Tibial nerve (tissue), 4 donors: ENCODE measurements at regions not wholly inside any gene's neighbourhood (a gene's known extent, or its start where the extent isn't known, plus 50 kb on each side); places are given as distances from the start of the nearest gene placed in this dataset.

Experiments used
- DNase-seq, 2 donors: peaks; one replicate each; pipeline ENCODE4 v3.0.0-alpha.2; 2019; ENCODE audit warnings: low spot score in 2 of 2
- H3K27ac ChIP-seq, 4 donors: fragments of 200-600 bp; sonication (generic) in 3 of 4; one replicate each; pipeline ENCODE4 v1.5.1; 2017 to 2019; ENCODE audit warnings: mild to moderate bottlenecking in 1 of 4
- H3K27me3 ChIP-seq, 2 donors: fragments of 200-600 bp; sonication (generic) in 1 of 2; one replicate each; pipeline versions ENCODE4 v1.5.1 to v1.6.0; 2017 to 2019
- H3K36me3 ChIP-seq, 3 donors: fragments of 200-600 bp; sonication (generic); one replicate each; pipeline ENCODE4 v1.5.1; 2018 to 2019
- H3K4me1 ChIP-seq, 4 donors: fragments of 200-600 bp; sonication (generic) in 3 of 4; one replicate each; pipeline ENCODE4 v1.5.1; 2017 to 2019
- H3K4me3 ChIP-seq, 4 donors: fragments of 200-600 bp; sonication (generic) in 3 of 4; one replicate each; pipeline ENCODE4 v1.5.1; 2017 to 2019; ENCODE audit warnings: mild to moderate bottlenecking in 1 of 4, moderate library complexity in 1 of 4
- H3K9me3 ChIP-seq, 4 donors: fragments of 200-600 bp; sonication (generic) in 3 of 4; one replicate each; pipeline ENCODE4 v1.5.1; 2017 to 2019
- CTCF ChIP-seq, 5 experiments: fragments of 200-600 bp in 3 of 5; fragments of 450-650 bp in 2 of 5; sonication (generic) in 3 of 5; IDR thresholded peaks; one replicate each; pipeline ENCODE4 v1.5.1; 2016 to 2019; ENCODE audit warnings: antibody characterized with exemption in 5 of 5, mild to moderate bottlenecking in 3 of 5, moderate library complexity in 2 of 5
- EP300 ChIP-seq, 2 donors: sonication (generic); formaldehyde crosslinking; IDR thresholded peaks; one replicate each; pipeline ENCODE4 v1.6.1; 2017; ENCODE audit warnings: antibody characterized with exemption in 2 of 2, mild to moderate bottlenecking in 1 of 2
- POLR2A ChIP-seq, 2 donors: fragments of 450-650 bp; IDR thresholded peaks; one replicate each; pipeline ENCODE4 v1.6.1; 2017; ENCODE audit warnings: antibody characterized with exemption in 2 of 2, mild to moderate bottlenecking in 2 of 2, moderate library complexity in 2 of 2
- WGBS, 2 donors: methylation state at CpG; one replicate each; pipeline ENCODE4 v1.1.5; 2018; 5-methylcytosine and 5-hydroxymethylcytosine counted together

GRCh38 chr10:1847361-1847760, 110.0 kb upstream of the ADARB2 start:
- Histone ChIP-seq H3K4me1 (no peaks in the 10 kb centered on the region), H3K27ac (no peak overlapping the region), H3K9me3 (peaks cover 0 to 7% (median 0%) of the 10 kb centered on the region in 4 donors), H3K4me3 (no peak overlapping the region), H3K27me3 (no peaks in the 10 kb centered on the region), H3K36me3 (no peaks in the 10 kb centered on the region)
- no peak for DNase-seq
- 90 to 94% methylated on average over 18 of the region's 18 CpGs for WGBS, 2 donors
- TF ChIP-seq CTCF (IDR thresholded peaks at IDR 0.05) (no peak), POLR2A (IDR thresholded peaks at IDR 0.05) (no peak), EP300 (IDR thresholded peaks at IDR 0.05) (no peak)

DNA sequence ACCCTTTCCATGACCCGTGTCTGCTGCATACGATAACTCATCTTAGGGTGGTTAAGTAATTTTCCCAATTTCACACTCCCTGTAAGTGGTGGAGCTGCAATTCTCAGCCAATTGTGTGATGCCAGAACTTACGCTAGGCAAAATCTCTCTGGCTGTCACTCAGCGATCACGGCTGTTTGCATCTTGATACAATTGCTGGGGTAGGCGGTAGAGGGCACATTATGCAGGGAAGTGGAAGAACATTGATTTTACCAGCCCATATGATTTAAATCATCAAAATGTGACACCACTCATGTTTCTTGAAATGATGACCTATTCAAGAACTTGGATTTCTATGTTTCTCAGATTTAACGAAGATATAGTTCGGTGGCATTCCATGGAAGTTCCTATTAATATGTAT, 108.7 kb upstream of the ADARB2 start:
- Histone ChIP-seq H3K4me1 (no peaks in the 10 kb centered on the region), H3K4me3 (no peak overlapping the region), H3K27me3 (no peaks in the 10 kb centered on the region), H3K27ac (no peak overlapping the region), H3K9me3 (peaks cover 0 to 7% (median 0%) of the 10 kb centered on the region in 4 donors), H3K36me3 (no peaks in the 10 kb centered on the region)
- 87 to 88% methylated on average over 8 of the region's 8 CpGs for WGBS, 2 donors
- TF ChIP-seq EP300 (IDR thresholded peaks at IDR 0.05) (no peak), CTCF (IDR thresholded peaks at IDR 0.05) (no peak), POLR2A (IDR thresholded peaks at IDR 0.05) (no peak)
- no peak for DNase-seq

GRCh38 chr10:1841759-1842158, 104.4 kb upstream of the ADARB2 start:
- 75 to 94% methylated on average over 3 of the region's 3 CpGs for whole genome bisulfite sequencing, 2 donors
- no peak for TF ChIP-seq CTCF (IDR thresholded peaks at IDR 0.05)
- no peak for TF ChIP-seq POLR2A (IDR thresholded peaks at IDR 0.05)
- no peak for TF ChIP-seq EP300 (IDR thresholded peaks at IDR 0.05)
- no peaks in the 10 kb centered on the region for H3K36me3 ChIP-seq
- H3K9me3 ChIP-seq: no peaks in the 10 kb centered on the region
- H3K27ac ChIP-seq: no peak overlapping the region
- H3K4me1 ChIP-seq: no peaks in the 10 kb centered on the region
- no peak for DNase-seq
- H3K27me3 ChIP-seq: no peaks in the 10 kb centered on the region
- no peak overlapping the region for H3K4me3 ChIP-seq

GRCh38 chr10:1829712-1830111, 92.4 kb upstream of the ADARB2 start:
- H3K36me3 ChIP-seq: no peaks in the 10 kb centered on the region

DNA sequence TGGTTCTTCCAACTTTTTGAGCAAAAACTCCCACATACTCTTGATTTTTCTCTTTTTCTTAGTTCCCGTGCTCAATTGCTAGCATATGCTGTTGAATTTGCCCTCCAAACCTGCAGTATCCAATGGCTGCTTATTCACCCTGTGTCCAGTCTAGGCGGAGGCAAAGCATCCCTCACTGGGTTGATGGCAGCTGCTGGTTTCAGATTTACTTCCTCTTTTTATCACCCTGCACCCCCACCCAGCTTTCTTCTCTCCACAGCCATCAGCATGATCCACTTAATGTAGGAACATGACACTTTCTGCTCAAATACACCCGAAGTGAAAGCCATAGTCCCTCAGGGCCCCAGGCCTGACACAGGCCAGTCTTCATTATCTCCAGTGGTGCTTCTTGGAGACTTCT, 87.6 kb upstream of the ADARB2 start:
- Histone ChIP-seq H3K9me3 (peaks cover 0 to 11% (median 0%) of the 10 kb centered on the region in 4 donors), H3K4me3 (no peak overlapping the region), H3K27me3 (no peaks in the 10 kb centered on the region), H3K27ac (no peak overlapping the region), H3K4me1 (no peaks in the 10 kb centered on the region), H3K36me3 (no peaks in the 10 kb centered on the region)
- TF ChIP-seq POLR2A (IDR thresholded peaks at IDR 0.05) (no peak), EP300 (IDR thresholded peaks at IDR 0.05) (no peak), CTCF (IDR thresholded peaks at IDR 0.05) (no peak)
- DNase-seq: no peak
- WGBS, 2 donors: 60% methylated on average over 3 of the region's 3 CpGs

More at GRCh38 chr10:1829712-1830111, 92.4 kb upstream of the ADARB2 start:
- H3K4me3 ChIP-seq: no peak overlapping the region
- no peaks in the 10 kb centered on the region for H3K27me3 ChIP-seq
- H3K9me3 ChIP-seq: peaks cover 0 to 11% (median 0%) of the 10 kb centered on the region in 4 donors
- H3K27ac ChIP-seq: no peak overlapping the region
- DNase-seq: no peak
- no peak for TF ChIP-seq CTCF (IDR thresholded peaks at IDR 0.05)
- no peak for TF ChIP-seq POLR2A (IDR thresholded peaks at IDR 0.05)
- no peak for TF ChIP-seq EP300 (IDR thresholded peaks at IDR 0.05)
- H3K4me1 ChIP-seq: no peaks in the 10 kb centered on the region
- WGBS, 2 donors: 63 to 73% methylated on average over 5 of the region's 5 CpGs
